Body of pancreas (tissue), 4 donors: ENCODE measurements at regions not wholly inside any gene's neighbourhood (a gene's known extent, or its start where the extent isn't known, plus 50 kb on each side); places are given as distances from the start of the nearest gene placed in this dataset.

Experiments used
- POLR2A ChIP-seq, 3 donors: fragments of 450-650 bp; IDR thresholded peaks; one replicate each; pipeline ENCODE4 v1.6.1; 2016; ENCODE audit warnings: antibody characterized with exemption in 3 of 3, mild to moderate bottlenecking in 2 of 3
- TF ChIP-seq, protein P1 (sequence below), 7 experiments: fragments of 450-650 bp in 4 of 7; fragments of 200-600 bp in 3 of 7; sonication (generic) in 3 of 7; IDR thresholded peaks; one replicate each; pipeline ENCODE4 v1.5.1; 2016 to 2019; ENCODE audit warnings: antibody characterized with exemption in 7 of 7

DNA sequence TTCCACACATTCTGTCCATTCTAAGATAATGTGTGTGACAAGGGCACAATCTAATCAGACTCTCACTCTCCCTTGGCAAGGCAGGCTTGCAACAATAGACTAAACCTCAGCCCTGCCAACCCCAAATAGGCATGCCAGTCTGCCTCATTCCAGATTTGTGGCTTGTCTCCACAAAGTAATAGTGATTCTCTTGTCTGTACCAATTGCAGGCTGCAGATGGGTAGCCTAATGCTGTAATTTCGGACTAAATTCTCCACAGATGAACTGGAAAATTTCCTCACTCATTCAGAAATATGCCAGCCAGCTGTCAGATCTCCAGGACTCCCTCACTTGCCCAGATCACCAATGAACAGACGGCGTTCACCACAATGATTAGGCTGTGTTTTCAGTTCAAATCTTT lies 413.6 kb downstream of the ELAVL2 start:
- TF ChIP-seq, protein P1, sequence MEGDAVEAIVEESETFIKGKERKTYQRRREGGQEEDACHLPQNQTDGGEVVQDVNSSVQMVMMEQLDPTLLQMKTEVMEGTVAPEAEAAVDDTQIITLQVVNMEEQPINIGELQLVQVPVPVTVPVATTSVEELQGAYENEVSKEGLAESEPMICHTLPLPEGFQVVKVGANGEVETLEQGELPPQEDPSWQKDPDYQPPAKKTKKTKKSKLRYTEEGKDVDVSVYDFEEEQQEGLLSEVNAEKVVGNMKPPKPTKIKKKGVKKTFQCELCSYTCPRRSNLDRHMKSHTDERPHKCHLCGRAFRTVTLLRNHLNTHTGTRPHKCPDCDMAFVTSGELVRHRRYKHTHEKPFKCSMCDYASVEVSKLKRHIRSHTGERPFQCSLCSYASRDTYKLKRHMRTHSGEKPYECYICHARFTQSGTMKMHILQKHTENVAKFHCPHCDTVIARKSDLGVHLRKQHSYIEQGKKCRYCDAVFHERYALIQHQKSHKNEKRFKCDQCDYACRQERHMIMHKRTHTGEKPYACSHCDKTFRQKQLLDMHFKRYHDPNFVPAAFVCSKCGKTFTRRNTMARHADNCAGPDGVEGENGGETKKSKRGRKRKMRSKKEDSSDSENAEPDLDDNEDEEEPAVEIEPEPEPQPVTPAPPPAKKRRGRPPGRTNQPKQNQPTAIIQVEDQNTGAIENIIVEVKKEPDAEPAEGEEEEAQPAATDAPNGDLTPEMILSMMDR (IDR thresholded peaks at IDR 0.05): no peak
- no peak for TF ChIP-seq POLR2A (IDR thresholded peaks at IDR 0.05)
